ENCODE measurements at regions not wholly inside any gene's neighbourhood (a gene's known extent, or its start where the extent isn't known, plus 50 kb on each side); places are given as distances from the start of the nearest gene placed in this dataset.

- H3K9me3 ChIP-seq (ENCODE audit: control insufficient read depth in 4 of 4, insufficient read depth in 3 of 4, low read length in 3 of 4): peaks cover 0 to 3% (median 0%) of the 10 kb centered on the region in 4 donors
- H3K4me3 ChIP-seq: no peak overlapping the region
- no peak for TF ChIP-seq CTCF (IDR thresholded peaks at IDR 0.05; ENCODE audit: control extremely low read depth, extremely low read depth)
- H3K9ac ChIP-seq (ENCODE audit: insufficient read depth in 1 of 2, low read length in 2 of 2): no peak overlapping the region
- H3K27ac ChIP-seq (ENCODE audit: low read depth in 1 of 2, low read length in 1 of 2): no peak overlapping the region
- 52 to 66% methylated on average over 4 of the region's 4 CpGs for WGBS, 2 donors
- ATAC-seq (ENCODE audit: insufficient read depth, low FRiP score): no peak
- H3K4me1 ChIP-seq (ENCODE audit: control insufficient read depth in 5 of 5, insufficient read depth in 5 of 5, low read length in 5 of 5): no peaks in the 10 kb centered on the region
- DNase-seq: no peak
- peaks cover 0 to 5% (median 3%) of the 10 kb centered on the region in 3 donors for H3K27me3 ChIP-seq (ENCODE audit: control insufficient read depth in 3 of 3, insufficient read depth in 3 of 3, low read length in 2 of 3)
- H3K36me3 ChIP-seq (ENCODE audit: control insufficient read depth in 4 of 4, insufficient read depth in 4 of 4, low read length in 4 of 4): no peaks in the 10 kb centered on the region
These were observed 298.3 kb downstream of the MATN1 start for GRCh38 chr1:30425046-30425445.

GRCh38 chr1:30423570-30423969 lies 299.8 kb downstream of the MATN1 start:
- DNase-seq (no peak), ATAC-seq (ENCODE audit: insufficient read depth, low FRiP score) (no peak)
- peaks cover 0 to 5% (median 3%) of the 10 kb centered on the region in 3 donors for H3K27me3 ChIP-seq (ENCODE audit: control insufficient read depth in 3 of 3, insufficient read depth in 3 of 3, low read length in 2 of 3)
- TF ChIP-seq CTCF (IDR thresholded peaks at IDR 0.05; ENCODE audit: control extremely low read depth, extremely low read depth): no peak
- H3K4me3 ChIP-seq: no peak overlapping the region
- peaks cover 0 to 3% (median 0%) of the 10 kb centered on the region in 4 donors for H3K9me3 ChIP-seq (ENCODE audit: control insufficient read depth in 4 of 4, insufficient read depth in 3 of 4, low read length in 3 of 4)
- WGBS, 2 donors: 75 to 81% methylated on average over 3 of the region's 3 CpGs
- no peak overlapping the region for H3K9ac ChIP-seq (ENCODE audit: insufficient read depth in 1 of 2, low read length in 2 of 2)
- no peaks in the 10 kb centered on the region for H3K36me3 ChIP-seq (ENCODE audit: control insufficient read depth in 4 of 4, insufficient read depth in 4 of 4, low read length in 4 of 4)
- H3K27ac ChIP-seq (ENCODE audit: low read depth in 1 of 2, low read length in 1 of 2): no peak overlapping the region
- H3K4me1 ChIP-seq (ENCODE audit: control insufficient read depth in 5 of 5, insufficient read depth in 5 of 5, low read length in 5 of 5): no peaks in the 10 kb centered on the region

- Histone ChIP-seq H3K4me1 (ENCODE audit: control insufficient read depth in 5 of 5, insufficient read depth in 5 of 5, low read length in 5 of 5) (no peaks in the 10 kb centered on the region), H3K27me3 (ENCODE audit: control insufficient read depth in 3 of 3, insufficient read depth in 3 of 3, low read length in 2 of 3) (peaks cover 0 to 3% (median 1%) of the 10 kb centered on the region in 3 donors), H3K9ac (ENCODE audit: insufficient read depth in 1 of 2, low read length in 2 of 2) (no peak overlapping the region), H3K9me3 (ENCODE audit: control insufficient read depth in 4 of 4, insufficient read depth in 3 of 4, low read length in 3 of 4) (no peaks in the 10 kb centered on the region), H3K4me3 (no peak overlapping the region), H3K36me3 (ENCODE audit: control insufficient read depth in 4 of 4, insufficient read depth in 4 of 4, low read length in 4 of 4) (no peaks in the 10 kb centered on the region), H3K27ac (ENCODE audit: low read depth in 1 of 2, low read length in 1 of 2) (no peak overlapping the region)
- WGBS, 2 donors: 66 to 72% methylated on average over 2 of the region's 2 CpGs
- TF ChIP-seq CTCF (IDR thresholded peaks at IDR 0.05; ENCODE audit: control extremely low read depth, extremely low read depth): no peak
- ATAC-seq (ENCODE audit: insufficient read depth, low FRiP score) (no peak), DNase-seq (no peak)
These were observed 301.1 kb downstream of the MATN1 start for GRCh38 chr1:30422251-30422650.

GRCh38 chr1:30420519-30421050 lies 302.8 kb downstream of the MATN1 start:
- no peak for TF ChIP-seq CTCF (IDR thresholded peaks at IDR 0.05; ENCODE audit: control extremely low read depth, extremely low read depth)
- DNase-seq (no peak), ATAC-seq (ENCODE audit: insufficient read depth, low FRiP score) (no peak)
- WGBS, 2 donors: 76 to 81% methylated on average over 7 of the region's 7 CpGs
- H3K4me1 ChIP-seq (ENCODE audit: control insufficient read depth in 5 of 5, insufficient read depth in 5 of 5, low read length in 5 of 5): no peaks in the 10 kb centered on the region
- H3K4me3 ChIP-seq: no peak overlapping the region
- H3K27ac ChIP-seq (ENCODE audit: low read depth in 1 of 2, low read length in 1 of 2): no peak overlapping the region
- no peak overlapping the region for H3K9ac ChIP-seq (ENCODE audit: insufficient read depth in 1 of 2, low read length in 2 of 2)
- H3K27me3 ChIP-seq (ENCODE audit: control insufficient read depth in 3 of 3, insufficient read depth in 3 of 3, low read length in 2 of 3): peaks cover 0 to 3% (median 0%) of the 10 kb centered on the region in 3 donors
- no peaks in the 10 kb centered on the region for H3K9me3 ChIP-seq (ENCODE audit: control insufficient read depth in 4 of 4, insufficient read depth in 3 of 4, low read length in 3 of 4)
- no peaks in the 10 kb centered on the region for H3K36me3 ChIP-seq (ENCODE audit: control insufficient read depth in 4 of 4, insufficient read depth in 4 of 4, low read length in 4 of 4)
